Right lobe of liver (tissue), 6 donors: ENCODE measurements at regions not wholly inside any gene's neighbourhood (a gene's known extent, or its start where the extent isn't known, plus 50 kb on each side); places are given as distances from the start of the nearest gene placed in this dataset.

Experiments
- ATAC-seq, 4 donors: fragments of 200-7000 bp; cut with Tn5 transposase; one replicate each; pipeline ENCODE4 v1.9.1; 2020; ENCODE audit warnings: mild to moderate bottlenecking in 4 of 4, moderate library complexity in 4 of 4
- DNase-seq, 3 donors: peaks; one replicate each; pipeline ENCODE4 v3.0.0-alpha.2; 2020
- H3K27ac ChIP-seq, 3 donors: fragments of 200-600 bp; one replicate each; pipeline ENCODE4 v1.8.0; 2022
- H3K27me3 ChIP-seq, 2 donors: fragments of 200-600 bp; one replicate each; pipeline ENCODE4 v1.8.0; 2022
- H3K36me3 ChIP-seq, 4 donors: fragments of 200-600 bp; sonication (generic) in 1 of 4; one replicate each; pipeline versions ENCODE4 v1.5.1 to v1.8.0; 2017 to 2022; ENCODE audit warnings: control low read depth in 1 of 4
- H3K4me1 ChIP-seq, 4 donors: fragments of 200-600 bp; sonication (generic) in 1 of 4; one replicate each; pipeline versions ENCODE4 v1.5.1 to v1.8.0; 2017 to 2022; ENCODE audit warnings: control low read depth in 1 of 4
- H3K4me3 ChIP-seq, 3 donors: fragments of 200-600 bp; one replicate each; pipeline ENCODE4 v1.8.0; 2022
- H3K9me3 ChIP-seq, 4 donors: fragments of 200-600 bp; sonication (generic) in 1 of 4; one replicate each; pipeline versions ENCODE4 v1.5.1 to v1.8.0; 2017 to 2022; ENCODE audit warnings: control low read depth in 1 of 4
- CTCF ChIP-seq, 4 donors: fragments of 200-600 bp in 3 of 4; fragments of 450-650 bp in 1 of 4; IDR thresholded peaks; one replicate each; pipeline versions ENCODE4 v1.5.1 to v1.8.0; 2016 to 2022; ENCODE audit warnings: antibody characterized with exemption in 4 of 4, mild to moderate bottlenecking in 2 of 4
- POLR2A ChIP-seq: fragments of 450-650 bp; IDR thresholded peaks from one replicate; pipeline ENCODE4 v1.6.1; 2017; ENCODE audit warnings: antibody characterized with exemption, mild to moderate bottlenecking
- WGBS: methylation state at CpG from one replicate; pipeline ENCODE4 v1.1.6; 2018; ENCODE audit warnings: low coverage, low lambda C conversion rate; ENCODE audit not compliant: insufficient coverage; ENCODE audit errors: missing lambda C conversion rate; 5-methylcytosine and 5-hydroxymethylcytosine counted together
- intact Hi-C, 2 donors: fragments of 100-400 bp; cut with DNase I; formaldehyde crosslinking; loops; one replicate each; pipeline versions ENCODE4 v1.11.2 to v1.14.1; 2022
- donor health status: DM: no; HTN: yes; CAD: no.
- donor health status: DM: no; HTN: no; CAD: no.
- donor health status: DM: no; HTN: no; CAD: no.
- donor health status: DM: no; HTN: yes; CAD: no.
- donor health status: DM: no; HTN: yes; CAD: no.

- no peak overlapping the region for H3K4me3 ChIP-seq
- intact Hi-C loops: no loop called here
- WGBS: 55% methylated on average over 2 of the region's 2 CpGs
- no peaks in the 10 kb centered on the region for H3K4me1 ChIP-seq
- H3K9me3 ChIP-seq: no peaks in the 10 kb centered on the region
- TF ChIP-seq CTCF (IDR thresholded peaks at IDR 0.05) (no peak), POLR2A (no peak)
- no peaks in the 10 kb centered on the region for H3K36me3 ChIP-seq
- DNase-seq (no peak), ATAC-seq (no peak)
- H3K27ac ChIP-seq: no peak overlapping the region
- no peaks in the 10 kb centered on the region for H3K27me3 ChIP-seq
Measured at GRCh38 chr20:52539891-52540290, 348.3 kb upstream of the ZFP64 start.

- Histone ChIP-seq H3K36me3 (no peaks in the 10 kb centered on the region), H3K4me3 (no peak overlapping the region), H3K9me3 (no peaks in the 10 kb centered on the region), H3K4me1 (no peaks in the 10 kb centered on the region), H3K27ac (no peak overlapping the region), H3K27me3 (no peaks in the 10 kb centered on the region)
- DNase-seq: no peak
- intact Hi-C loops: no loop called here
- WGBS: 75% methylated on average over 6 of the region's 8 CpGs
- ATAC-seq: no peak
- TF ChIP-seq POLR2A: no peak
- no peak for TF ChIP-seq CTCF (IDR thresholded peaks at IDR 0.05)
Measured at GRCh38 chr20:52536841-52537400, 345.3 kb upstream of the ZFP64 start.

DNA sequence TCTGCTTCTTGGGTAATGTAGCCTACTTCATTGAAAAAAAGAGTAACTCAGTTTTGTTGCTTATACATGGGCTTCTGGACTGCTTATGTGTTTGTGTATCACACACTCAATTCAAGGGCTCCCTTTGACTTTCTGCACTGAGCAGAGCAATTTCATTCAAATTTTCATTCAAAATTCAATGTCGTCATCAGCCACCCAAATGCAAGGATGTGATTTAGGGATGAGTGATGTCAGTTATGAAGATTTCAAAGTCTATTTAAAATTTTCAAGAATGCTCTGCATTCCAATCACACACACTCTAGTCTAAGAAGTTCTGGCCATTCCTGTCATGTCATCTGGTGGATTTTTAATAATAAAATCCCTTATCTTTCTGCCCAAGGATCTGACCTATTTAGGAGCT lies 344.5 kb upstream of the ZFP64 start:
- intact Hi-C loops: no loop called here
- no peak for DNase-seq
- no peaks in the 10 kb centered on the region for H3K27me3 ChIP-seq
- H3K4me3 ChIP-seq: no peak overlapping the region
- no peak for ATAC-seq
- whole genome bisulfite sequencing: 62% methylated on average over 1 of the region's 1 CpG
- no peaks in the 10 kb centered on the region for H3K4me1 ChIP-seq
- H3K27ac ChIP-seq: no peak overlapping the region
- TF ChIP-seq CTCF (IDR thresholded peaks at IDR 0.05) (no peak), POLR2A (no peak)
- H3K36me3 ChIP-seq: no peaks in the 10 kb centered on the region
- H3K9me3 ChIP-seq: no peaks in the 10 kb centered on the region

- no peak for ATAC-seq
- Histone ChIP-seq H3K36me3 (no peaks in the 10 kb centered on the region), H3K27me3 (no peaks in the 10 kb centered on the region), H3K27ac (no peak overlapping the region), H3K9me3 (no peaks in the 10 kb centered on the region), H3K4me1 (no peaks in the 10 kb centered on the region), H3K4me3 (no peak overlapping the region)
- DNase-seq: no peak
- WGBS: 67% methylated on average over 4 of the region's 4 CpGs
- TF ChIP-seq POLR2A: no peak
- TF ChIP-seq CTCF (IDR thresholded peaks at IDR 0.05): no peak
- intact Hi-C loops: no loop called here
Measured at GRCh38 chr20:52534616-52535015, 343.0 kb upstream of the ZFP64 start.

DNA sequence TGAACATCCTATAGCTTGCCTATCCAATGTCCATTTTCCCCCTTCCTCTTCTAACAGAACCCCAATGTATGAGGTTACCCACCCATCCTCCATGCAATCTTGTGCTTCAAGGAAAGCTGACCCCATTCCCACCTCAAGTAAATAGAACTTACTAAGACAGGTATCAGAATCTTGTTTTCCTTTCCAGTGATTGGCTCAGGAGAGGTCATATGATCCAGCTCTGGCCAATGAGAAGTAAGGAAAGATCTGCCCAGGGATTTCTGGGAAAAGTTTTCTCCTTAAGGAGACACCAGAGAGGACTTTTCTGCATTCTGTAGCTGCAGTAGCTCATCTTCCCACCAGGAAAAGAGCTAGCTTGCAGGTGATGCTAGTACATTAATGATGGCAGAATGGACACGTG lies 341.8 kb upstream of the ZFP64 start:
- no peak overlapping the region for H3K27ac ChIP-seq
- ATAC-seq (no peak), DNase-seq (no peak)
- no peak for TF ChIP-seq CTCF (IDR thresholded peaks at IDR 0.05)
- no peak for TF ChIP-seq POLR2A
- no peak overlapping the region for H3K4me3 ChIP-seq
- 91% methylated on average over 1 of the region's 1 CpG for WGBS
- no peaks in the 10 kb centered on the region for H3K27me3 ChIP-seq
- intact Hi-C loops: no loop called here
- H3K4me1 ChIP-seq: no peaks in the 10 kb centered on the region
- H3K36me3 ChIP-seq: no peaks in the 10 kb centered on the region
- H3K9me3 ChIP-seq: no peaks in the 10 kb centered on the region
